ENCODE measurements at regions not wholly inside any gene's neighbourhood (a gene's known extent, or its start where the extent isn't known, plus 50 kb on each side); places are given as distances from the start of the nearest gene placed in this dataset.
A peak's percentile ranks its signal among the peaks of the same experiment; 100 is the strongest.

DNA sequence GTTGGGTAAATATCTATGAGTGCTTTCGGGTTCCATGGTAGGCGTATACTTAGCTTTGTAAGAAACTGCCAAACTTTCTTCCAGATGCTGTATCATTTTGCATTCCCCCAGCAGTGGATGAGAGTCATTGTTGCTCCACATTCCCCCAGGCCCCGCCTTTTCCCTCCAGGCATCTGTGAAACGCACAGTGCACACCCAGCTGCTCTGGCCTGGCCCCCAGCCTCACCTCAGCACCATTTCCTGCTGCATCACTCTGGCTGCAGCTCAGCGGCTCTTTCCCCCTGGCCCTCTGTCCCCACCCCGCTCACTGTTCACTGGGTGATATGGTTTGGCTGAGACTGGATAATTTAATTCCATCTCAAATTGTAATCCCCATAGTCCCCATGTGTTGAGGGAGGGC is 76.6 kb upstream of the SPTLC1 start:
- Histone ChIP-seq H3K36me3 (ENCODE audit: control insufficient read depth in 4 of 4, insufficient read depth in 4 of 4, low read length in 3 of 4) (no peaks in the 10 kb centered on the region), H3K4me3 (ENCODE audit: control insufficient read depth in 1 of 7, extremely low read depth in 1 of 7, insufficient read depth in 4 of 7, low read depth in 2 of 7, low read length in 6 of 7) (no peak overlapping the region), H3K27me3 (replicated peaks in 2 of 5; ENCODE audit: control insufficient read depth in 4 of 5, insufficient read depth in 5 of 5, low read length in 4 of 5) (no peaks in the 10 kb centered on the region), H3K4me1 (ENCODE audit: control extremely low read depth in 1 of 4, control insufficient read depth in 4 of 4, insufficient read depth in 4 of 4, low read length in 3 of 4) (peaks cover 0 to 3% (median 1%) of the 10 kb centered on the region in 4 experiments), H3K9me3 (ENCODE audit: control extremely low read depth in 1 of 5, control insufficient read depth in 4 of 5, insufficient read depth in 2 of 5, low read depth in 1 of 5, low read length in 4 of 5) (peaks cover 0 to 3% (median 2%) of the 10 kb centered on the region in 5 experiments), H3K27ac (ENCODE audit: insufficient read depth in 1 of 2, low read depth in 1 of 2, low read length in 2 of 2, poor library complexity in 1 of 2, severe bottlenecking in 2 of 2) (no peak overlapping the region)
- ChIA-PET POLR2A (no interaction called here), CTCF (interaction anchor here (0.9 kb wide), 1 partner anchor 16 kb away, joined by 4 read pairs; no protein-coding TSS in a partner anchor)
- 50% methylated on average over 2 of the region's 6 CpGs for WGBS (ENCODE audit: insufficient coverage)
- peak in 2 of 3 donors; percentile 9 to 25 for DNase-seq

DNA sequence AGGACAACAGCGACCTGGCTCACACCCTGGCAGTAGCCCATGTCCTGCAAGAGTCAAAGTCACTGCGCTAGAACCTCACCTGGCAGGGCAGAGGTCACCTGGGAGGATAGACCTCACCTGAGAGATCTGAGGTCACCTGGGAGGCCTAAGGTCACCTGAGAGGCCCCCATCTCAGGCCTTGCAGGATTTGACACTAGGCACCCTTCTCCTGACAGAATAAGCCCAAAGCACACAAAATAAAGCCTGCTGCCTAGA is 75.2 kb upstream of the SPTLC1 start:
- no peaks in the 10 kb centered on the region for H3K27me3 ChIP-seq (replicated peaks in 2 of 5; ENCODE audit: control insufficient read depth in 4 of 5, insufficient read depth in 5 of 5, low read length in 4 of 5)
- no peaks in the 10 kb centered on the region for H3K9me3 ChIP-seq (ENCODE audit: control extremely low read depth in 1 of 5, control insufficient read depth in 4 of 5, insufficient read depth in 2 of 5, low read depth in 1 of 5, low read length in 4 of 5)
- no peak for DNase-seq
- no peak overlapping the region for H3K27ac ChIP-seq (ENCODE audit: insufficient read depth in 1 of 2, low read depth in 1 of 2, low read length in 2 of 2, poor library complexity in 1 of 2, severe bottlenecking in 2 of 2)
- ChIA-PET POLR2A (no interaction called here), CTCF (no interaction called here)
- H3K36me3 ChIP-seq (ENCODE audit: control insufficient read depth in 4 of 4, insufficient read depth in 4 of 4, low read length in 3 of 4), result no peaks in the 10 kb centered on the region
- no peak overlapping the region for H3K4me3 ChIP-seq (ENCODE audit: control insufficient read depth in 1 of 7, extremely low read depth in 1 of 7, insufficient read depth in 4 of 7, low read depth in 2 of 7, low read length in 6 of 7)
- H3K4me1 ChIP-seq (ENCODE audit: control extremely low read depth in 1 of 4, control insufficient read depth in 4 of 4, insufficient read depth in 4 of 4, low read length in 3 of 4), result peaks cover 0 to 3% (median 1%) of the 10 kb centered on the region in 4 experiments
- WGBS (ENCODE audit: insufficient coverage), result 94% methylated on average over 2 of the region's 2 CpGs

- WGBS (ENCODE audit: insufficient coverage), result 95% methylated on average over 29 of the region's 30 CpGs
- CTCF ChIA-PET, result no interaction called here
- H3K36me3 ChIP-seq (ENCODE audit: control insufficient read depth in 4 of 4, insufficient read depth in 4 of 4, low read length in 3 of 4), result no peaks in the 10 kb centered on the region
Measured at GRCh38 chr9:92189782-92190535, 74.7 kb upstream of the SPTLC1 start.

DNA sequence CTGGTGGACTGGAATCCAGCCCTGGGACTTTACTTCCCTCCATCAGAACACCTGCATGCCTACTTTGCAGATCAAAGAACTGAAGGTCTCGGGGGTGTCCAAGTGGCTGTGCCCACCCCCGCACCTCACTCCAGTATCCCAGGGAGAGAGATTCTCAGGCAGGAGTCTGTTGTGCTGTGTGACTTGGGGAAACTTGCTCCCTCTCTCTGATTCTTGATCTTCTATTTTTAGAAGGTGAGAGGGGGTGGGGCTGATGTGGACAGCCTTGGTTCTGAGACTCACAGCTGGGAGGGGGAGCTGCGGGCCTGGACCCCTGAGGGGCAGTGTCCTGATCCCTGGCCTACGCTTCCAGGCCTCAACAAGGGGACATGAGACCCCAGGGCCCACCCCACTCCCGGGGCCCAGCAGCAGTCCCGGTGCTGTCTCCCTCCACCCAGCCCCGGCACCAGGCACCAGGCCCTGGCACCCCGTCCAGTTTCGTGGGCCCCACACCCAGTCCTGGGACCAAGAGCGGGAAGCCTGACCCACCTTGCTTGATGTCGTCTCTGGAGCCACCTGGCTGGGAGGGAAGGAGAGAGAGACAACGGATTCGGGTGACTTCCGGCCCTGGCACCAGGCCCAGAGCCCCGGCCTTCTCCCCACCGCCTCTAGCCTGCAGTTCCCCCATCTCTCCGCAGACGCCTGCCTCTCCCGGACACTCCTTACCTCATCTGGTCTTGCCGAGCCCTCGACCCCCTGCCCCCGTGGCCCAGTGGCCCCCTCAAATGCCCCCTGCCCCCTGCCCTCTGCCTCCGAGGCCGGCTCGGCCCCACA is 74.0 kb upstream of the SPTLC1 start:
- Histone ChIP-seq H3K9me3 (ENCODE audit: control extremely low read depth in 1 of 5, control insufficient read depth in 4 of 5, insufficient read depth in 2 of 5, low read depth in 1 of 5, low read length in 4 of 5) (no peaks in the 10 kb centered on the region), H3K4me3 (ENCODE audit: control insufficient read depth in 1 of 7, extremely low read depth in 1 of 7, insufficient read depth in 4 of 7, low read depth in 2 of 7, low read length in 6 of 7) (no peak overlapping the region), H3K27ac (ENCODE audit: insufficient read depth in 1 of 2, low read depth in 1 of 2, low read length in 2 of 2, poor library complexity in 1 of 2, severe bottlenecking in 2 of 2) (no peak overlapping the region), H3K27me3 (replicated peaks in 2 of 5; ENCODE audit: control insufficient read depth in 4 of 5, insufficient read depth in 5 of 5, low read length in 4 of 5) (no peaks in the 10 kb centered on the region), H3K4me1 (ENCODE audit: control extremely low read depth in 1 of 4, control insufficient read depth in 4 of 4, insufficient read depth in 4 of 4, low read length in 3 of 4) (peaks cover 0 to 3% (median 1%) of the 10 kb centered on the region in 4 experiments), H3K36me3 (ENCODE audit: control insufficient read depth in 4 of 4, insufficient read depth in 4 of 4, low read length in 3 of 4) (no peaks in the 10 kb centered on the region)
- 88% methylated on average over 16 of the region's 25 CpGs for WGBS (ENCODE audit: insufficient coverage)
- CTCF ChIA-PET, result no interaction called here
- DNase-seq, result peak in 2 of 3 donors; percentile 32 to 39
- POLR2A ChIA-PET, result no interaction called here

More at GRCh38 chr9:92189782-92190535, 74.7 kb upstream of the SPTLC1 start:
- Histone ChIP-seq H3K4me3 (ENCODE audit: control insufficient read depth in 1 of 7, extremely low read depth in 1 of 7, insufficient read depth in 4 of 7, low read depth in 2 of 7, low read length in 6 of 7) (no peak overlapping the region), H3K4me1 (ENCODE audit: control extremely low read depth in 1 of 4, control insufficient read depth in 4 of 4, insufficient read depth in 4 of 4, low read length in 3 of 4) (peaks cover 0 to 3% (median 1%) of the 10 kb centered on the region in 4 experiments), H3K27me3 (replicated peaks in 2 of 5; ENCODE audit: control insufficient read depth in 4 of 5, insufficient read depth in 5 of 5, low read length in 4 of 5) (no peaks in the 10 kb centered on the region), H3K9me3 (ENCODE audit: control extremely low read depth in 1 of 5, control insufficient read depth in 4 of 5, insufficient read depth in 2 of 5, low read depth in 1 of 5, low read length in 4 of 5) (no peaks in the 10 kb centered on the region), H3K27ac (ENCODE audit: insufficient read depth in 1 of 2, low read depth in 1 of 2, low read length in 2 of 2, poor library complexity in 1 of 2, severe bottlenecking in 2 of 2) (no peak overlapping the region)
- no peak for DNase-seq
- POLR2A ChIA-PET, result no interaction called here

DNA sequence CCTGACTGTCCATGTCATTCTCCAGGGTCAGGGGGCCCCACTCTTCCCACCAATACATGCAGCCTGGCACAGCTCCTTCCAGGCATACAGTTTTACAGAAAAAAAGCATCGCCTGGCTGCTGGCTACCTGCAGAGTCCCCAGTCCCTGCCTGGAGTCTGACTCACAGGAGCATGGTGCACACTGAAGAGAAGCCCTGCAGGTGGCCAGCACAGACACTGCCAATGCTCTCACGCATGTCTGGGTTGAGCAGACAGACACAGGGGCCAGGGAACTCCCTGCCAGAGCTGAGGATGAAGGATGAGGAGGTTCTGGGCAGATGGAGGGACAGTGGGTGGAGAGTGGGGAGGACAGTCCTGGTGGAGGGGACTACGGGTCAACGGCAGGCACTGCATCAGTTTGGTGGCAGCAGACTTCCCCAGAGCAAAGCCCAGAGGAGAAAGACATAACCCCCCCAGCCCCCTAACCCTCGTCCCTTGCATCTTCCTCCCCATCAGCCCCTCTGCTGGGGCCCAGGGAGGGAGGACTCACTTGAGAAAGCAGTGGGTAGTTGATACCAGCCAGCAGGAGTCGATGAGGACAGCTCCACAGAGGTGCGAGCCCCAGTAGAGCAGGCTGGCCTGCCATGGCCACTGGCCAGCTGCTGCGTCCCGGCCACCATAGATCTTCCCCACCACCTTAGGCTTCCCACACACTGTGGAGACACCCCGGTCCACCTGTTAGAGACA is 72.9 kb upstream of the SPTLC1 start:
- Histone ChIP-seq H3K27me3 (replicated peaks in 2 of 5; ENCODE audit: control insufficient read depth in 4 of 5, insufficient read depth in 5 of 5, low read length in 4 of 5) (no peaks in the 10 kb centered on the region), H3K4me1 (ENCODE audit: control extremely low read depth in 1 of 4, control insufficient read depth in 4 of 4, insufficient read depth in 4 of 4, low read length in 3 of 4) (peaks cover 0 to 3% (median 1%) of the 10 kb centered on the region in 4 experiments), H3K9me3 (ENCODE audit: control extremely low read depth in 1 of 5, control insufficient read depth in 4 of 5, insufficient read depth in 2 of 5, low read depth in 1 of 5, low read length in 4 of 5) (no peaks in the 10 kb centered on the region), H3K36me3 (ENCODE audit: control insufficient read depth in 4 of 4, insufficient read depth in 4 of 4, low read length in 3 of 4) (no peaks in the 10 kb centered on the region), H3K4me3 (ENCODE audit: control insufficient read depth in 1 of 7, extremely low read depth in 1 of 7, insufficient read depth in 4 of 7, low read depth in 2 of 7, low read length in 6 of 7) (no peak overlapping the region), H3K27ac (ENCODE audit: insufficient read depth in 1 of 2, low read depth in 1 of 2, low read length in 2 of 2, poor library complexity in 1 of 2, severe bottlenecking in 2 of 2) (no peak overlapping the region)
- WGBS (ENCODE audit: insufficient coverage), result 98% methylated on average over 6 of the region's 10 CpGs
- ChIA-PET POLR2A (no interaction called here), CTCF (interaction anchor here (1.2 to 1.6 kb wide), 2 partner anchors 50 to 54 kb away, joined by 3 read pairs; no protein-coding TSS in a partner anchor)
- no peak for DNase-seq

- ChIA-PET POLR2A (no interaction called here), CTCF (interaction anchor here (1.1 to 1.6 kb wide), 3 partner anchors 47 to 55 kb away, joined by 3 to 4 read pairs (median 3); no protein-coding TSS in a partner anchor)
- no peak overlapping the region for H3K27ac ChIP-seq (ENCODE audit: insufficient read depth in 1 of 2, low read depth in 1 of 2, low read length in 2 of 2, poor library complexity in 1 of 2, severe bottlenecking in 2 of 2)
- H3K4me1 ChIP-seq (ENCODE audit: control extremely low read depth in 1 of 4, control insufficient read depth in 4 of 4, insufficient read depth in 4 of 4, low read length in 3 of 4), result peaks cover 0 to 3% (median 1%) of the 10 kb centered on the region in 4 experiments
- H3K27me3 ChIP-seq (replicated peaks in 2 of 5; ENCODE audit: control insufficient read depth in 4 of 5, insufficient read depth in 5 of 5, low read length in 4 of 5), result no peaks in the 10 kb centered on the region
- H3K4me3 ChIP-seq (ENCODE audit: control insufficient read depth in 1 of 7, extremely low read depth in 1 of 7, insufficient read depth in 4 of 7, low read depth in 2 of 7, low read length in 6 of 7), result no peak overlapping the region
- WGBS (ENCODE audit: insufficient coverage), result 95% methylated on average over 3 of the region's 3 CpGs
- H3K9me3 ChIP-seq (ENCODE audit: control extremely low read depth in 1 of 5, control insufficient read depth in 4 of 5, insufficient read depth in 2 of 5, low read depth in 1 of 5, low read length in 4 of 5), result no peaks in the 10 kb centered on the region
- DNase-seq, result no peak
- no peaks in the 10 kb centered on the region for H3K36me3 ChIP-seq (ENCODE audit: control insufficient read depth in 4 of 4, insufficient read depth in 4 of 4, low read length in 3 of 4)
Measured at GRCh38 chr9:92187390-92187789, 72.2 kb upstream of the SPTLC1 start.

All from common myeloid progenitor, CD34-positive (primary cell).